Peyer's patch (tissue), 4 donors: ENCODE measurements at regions not wholly inside any gene's neighbourhood (a gene's known extent, or its start where the extent isn't known, plus 50 kb on each side); places are given as distances from the start of the nearest gene placed in this dataset.

Source experiments
- POLR2A ChIP-seq, 2 donors: fragments of 450-650 bp; IDR thresholded peaks; one replicate each; pipeline ENCODE4 v1.5.1; 2017; ENCODE audit warnings: antibody characterized with exemption in 2 of 2, mild to moderate bottlenecking in 2 of 2, moderate library complexity in 2 of 2
- TF ChIP-seq, protein P1 (sequence below), 6 experiments: fragments of 450-650 bp in 4 of 6; fragments of 200-600 bp in 2 of 6; sonication (generic) in 1 of 6; IDR thresholded peaks; one replicate each; pipeline ENCODE4 v1.5.1; 2017 to 2019; ENCODE audit warnings: antibody characterized with exemption in 6 of 6, mild to moderate bottlenecking in 3 of 6, moderate library complexity in 1 of 6

DNA sequence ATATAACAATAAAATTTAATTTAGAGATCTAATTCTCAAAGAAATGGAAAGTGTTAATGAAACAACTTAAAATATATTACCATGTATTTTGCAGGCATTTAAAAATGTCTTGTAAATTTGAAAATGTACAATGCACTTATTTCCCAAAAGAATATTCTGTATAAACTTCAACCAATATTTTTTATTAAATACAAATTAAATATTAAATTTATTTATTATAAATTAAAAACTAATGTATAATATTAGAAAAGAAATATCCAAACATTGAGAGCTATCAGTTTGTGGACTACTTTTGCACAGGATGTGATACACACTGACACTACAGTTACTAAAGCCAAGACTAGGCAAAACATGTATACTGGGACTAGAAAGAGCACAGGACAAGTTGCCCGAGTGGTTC lies 707.0 kb upstream of the NRSN1 start:
- no peak for TF ChIP-seq POLR2A (IDR thresholded peaks at IDR 0.05)
- TF ChIP-seq, protein P1, sequence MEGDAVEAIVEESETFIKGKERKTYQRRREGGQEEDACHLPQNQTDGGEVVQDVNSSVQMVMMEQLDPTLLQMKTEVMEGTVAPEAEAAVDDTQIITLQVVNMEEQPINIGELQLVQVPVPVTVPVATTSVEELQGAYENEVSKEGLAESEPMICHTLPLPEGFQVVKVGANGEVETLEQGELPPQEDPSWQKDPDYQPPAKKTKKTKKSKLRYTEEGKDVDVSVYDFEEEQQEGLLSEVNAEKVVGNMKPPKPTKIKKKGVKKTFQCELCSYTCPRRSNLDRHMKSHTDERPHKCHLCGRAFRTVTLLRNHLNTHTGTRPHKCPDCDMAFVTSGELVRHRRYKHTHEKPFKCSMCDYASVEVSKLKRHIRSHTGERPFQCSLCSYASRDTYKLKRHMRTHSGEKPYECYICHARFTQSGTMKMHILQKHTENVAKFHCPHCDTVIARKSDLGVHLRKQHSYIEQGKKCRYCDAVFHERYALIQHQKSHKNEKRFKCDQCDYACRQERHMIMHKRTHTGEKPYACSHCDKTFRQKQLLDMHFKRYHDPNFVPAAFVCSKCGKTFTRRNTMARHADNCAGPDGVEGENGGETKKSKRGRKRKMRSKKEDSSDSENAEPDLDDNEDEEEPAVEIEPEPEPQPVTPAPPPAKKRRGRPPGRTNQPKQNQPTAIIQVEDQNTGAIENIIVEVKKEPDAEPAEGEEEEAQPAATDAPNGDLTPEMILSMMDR (IDR thresholded peaks at IDR 0.05), result no peak
